ENCODE measurements at regions not wholly inside any gene's neighbourhood (a gene's known extent, or its start where the extent isn't known, plus 50 kb on each side); places are given as distances from the start of the nearest gene placed in this dataset.

DNA sequence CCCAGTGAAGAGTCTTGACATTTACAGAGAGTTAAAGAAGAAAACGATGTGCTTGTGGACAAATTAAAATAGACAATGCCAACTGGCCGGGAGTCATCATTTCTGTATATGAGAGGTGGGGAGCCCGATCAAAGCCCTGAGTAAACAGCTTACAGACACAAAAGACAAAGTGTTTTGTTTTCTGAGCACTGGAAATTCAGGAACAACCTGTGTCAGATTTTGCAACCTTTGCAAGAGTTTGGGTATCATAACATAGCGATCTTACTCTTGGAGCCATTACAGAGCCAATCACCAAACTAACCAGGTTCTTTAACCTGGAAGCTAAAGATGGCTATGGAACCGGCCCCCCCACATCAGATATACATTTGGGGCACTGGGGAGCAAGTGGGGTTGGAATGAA lies 101.9 kb upstream of the LRIG1 start:
- TF ChIP-seq, protein P1, sequence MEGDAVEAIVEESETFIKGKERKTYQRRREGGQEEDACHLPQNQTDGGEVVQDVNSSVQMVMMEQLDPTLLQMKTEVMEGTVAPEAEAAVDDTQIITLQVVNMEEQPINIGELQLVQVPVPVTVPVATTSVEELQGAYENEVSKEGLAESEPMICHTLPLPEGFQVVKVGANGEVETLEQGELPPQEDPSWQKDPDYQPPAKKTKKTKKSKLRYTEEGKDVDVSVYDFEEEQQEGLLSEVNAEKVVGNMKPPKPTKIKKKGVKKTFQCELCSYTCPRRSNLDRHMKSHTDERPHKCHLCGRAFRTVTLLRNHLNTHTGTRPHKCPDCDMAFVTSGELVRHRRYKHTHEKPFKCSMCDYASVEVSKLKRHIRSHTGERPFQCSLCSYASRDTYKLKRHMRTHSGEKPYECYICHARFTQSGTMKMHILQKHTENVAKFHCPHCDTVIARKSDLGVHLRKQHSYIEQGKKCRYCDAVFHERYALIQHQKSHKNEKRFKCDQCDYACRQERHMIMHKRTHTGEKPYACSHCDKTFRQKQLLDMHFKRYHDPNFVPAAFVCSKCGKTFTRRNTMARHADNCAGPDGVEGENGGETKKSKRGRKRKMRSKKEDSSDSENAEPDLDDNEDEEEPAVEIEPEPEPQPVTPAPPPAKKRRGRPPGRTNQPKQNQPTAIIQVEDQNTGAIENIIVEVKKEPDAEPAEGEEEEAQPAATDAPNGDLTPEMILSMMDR (IDR thresholded peaks at IDR 0.05; ENCODE audit: low read depth, low read length) = no peak
- no peak for DNase-seq (ENCODE audit: low read depth in 2 of 2)
- no peak overlapping the region for H3K4me3 ChIP-seq (replicated peaks in 1 of 2; ENCODE audit: low read depth in 2 of 2, low read length in 2 of 2)

DNA sequence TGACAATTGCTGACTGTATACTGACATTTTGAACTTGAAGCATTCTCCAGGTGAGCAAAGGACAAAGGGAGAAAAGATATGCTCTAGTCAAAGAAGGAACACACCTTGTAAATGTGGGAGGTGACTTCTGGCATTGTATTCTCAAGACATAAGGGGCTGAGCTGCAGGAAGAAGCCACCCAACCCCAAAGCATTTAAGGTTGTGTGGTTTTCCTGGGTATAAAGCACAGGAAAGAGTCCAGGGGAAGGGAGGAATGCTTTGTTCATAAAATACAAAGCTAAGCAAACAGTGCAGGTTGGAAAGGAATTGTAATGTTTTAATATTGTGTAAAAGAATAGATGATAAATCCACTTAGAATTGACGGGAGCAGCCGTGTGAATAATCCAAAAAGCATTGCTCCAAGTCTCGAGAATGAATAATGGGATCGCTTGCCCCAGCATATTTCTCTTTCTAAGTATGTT lies 102.4 kb upstream of the LRIG1 start:
- DNase-seq (ENCODE audit: low read depth in 2 of 2) = peak in 1 of 2 donors; percentile 60
- H3K4me3 ChIP-seq (replicated peaks in 1 of 2; ENCODE audit: low read depth in 2 of 2, low read length in 2 of 2) = no peak overlapping the region
- TF ChIP-seq, protein P1 (IDR thresholded peaks at IDR 0.05; ENCODE audit: low read depth, low read length) = no peak

DNA sequence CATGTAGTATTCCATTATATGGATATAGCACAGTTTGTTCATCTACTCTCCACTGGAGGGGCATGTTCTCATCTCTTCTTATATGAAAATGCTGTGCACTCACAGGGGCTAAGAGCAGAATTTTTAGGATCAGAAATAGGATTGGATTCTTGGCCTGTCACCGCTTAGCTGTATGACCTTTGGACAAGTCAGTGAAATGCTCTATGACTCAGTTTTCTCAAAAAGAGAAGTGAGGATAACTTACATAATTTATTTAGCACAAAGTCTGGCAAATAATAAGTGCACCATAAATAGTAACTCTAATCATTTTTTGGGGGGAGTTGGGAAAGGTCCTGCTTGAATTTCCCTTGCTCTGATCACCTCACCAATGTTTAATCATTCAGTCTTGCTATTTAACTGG lies 103.7 kb upstream of the LRIG1 start:
- no peak for DNase-seq (ENCODE audit: low read depth in 2 of 2)
- TF ChIP-seq, protein P1 (IDR thresholded peaks at IDR 0.05; ENCODE audit: low read depth, low read length) = no peak
- no peak overlapping the region for H3K4me3 ChIP-seq (replicated peaks in 1 of 2; ENCODE audit: low read depth in 2 of 2, low read length in 2 of 2)

DNA sequence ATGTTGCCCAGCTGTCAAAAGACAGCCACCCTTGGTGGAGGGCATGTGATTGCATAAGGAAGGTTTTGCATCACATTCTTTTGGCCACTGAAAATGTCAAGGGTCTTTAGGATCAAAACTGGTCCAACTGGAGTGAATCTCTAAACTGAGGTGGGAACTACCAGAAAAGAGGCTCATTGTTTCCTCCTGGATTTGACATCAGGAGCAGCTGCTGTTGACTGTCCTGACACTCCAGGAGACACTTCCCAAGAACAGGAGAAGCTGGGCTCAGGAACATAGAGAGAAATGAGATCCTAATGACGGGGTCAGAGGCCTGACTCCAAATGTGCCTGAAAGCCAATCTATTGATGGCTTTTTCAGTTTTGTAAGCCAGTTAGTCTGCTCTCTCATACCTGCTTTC lies 105.3 kb upstream of the LRIG1 start:
- no peak for DNase-seq (ENCODE audit: low read depth in 2 of 2)
- no peak overlapping the region for H3K4me3 ChIP-seq (replicated peaks in 1 of 2; ENCODE audit: low read depth in 2 of 2, low read length in 2 of 2)
- TF ChIP-seq, protein P1 (IDR thresholded peaks at IDR 0.05; ENCODE audit: low read depth, low read length) = no peak

DNA sequence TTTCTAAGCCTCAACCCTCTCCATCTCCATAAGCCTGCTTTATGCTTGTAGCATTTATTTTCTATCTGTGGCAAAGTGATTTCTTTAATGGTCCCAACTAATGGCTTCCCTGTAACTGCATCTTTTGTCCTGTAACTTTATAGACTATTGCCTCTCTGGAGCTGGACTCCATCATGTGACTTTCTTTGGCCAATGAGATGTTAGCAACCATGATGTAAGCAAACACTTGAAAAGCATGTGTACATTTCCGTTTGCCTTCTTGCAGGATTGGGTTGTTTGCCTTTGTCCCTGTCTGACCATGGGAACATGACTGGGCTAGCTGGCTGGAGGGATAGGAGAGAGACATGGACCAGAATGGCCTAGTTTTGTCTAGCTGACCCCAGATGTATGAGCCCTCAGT lies 106.0 kb upstream of the LRIG1 start:
- TF ChIP-seq, protein P1 (IDR thresholded peaks at IDR 0.05; ENCODE audit: low read depth, low read length) = no peak
- no peak overlapping the region for H3K4me3 ChIP-seq (replicated peaks in 1 of 2; ENCODE audit: low read depth in 2 of 2, low read length in 2 of 2)
- DNase-seq (ENCODE audit: low read depth in 2 of 2) = no peak

DNA sequence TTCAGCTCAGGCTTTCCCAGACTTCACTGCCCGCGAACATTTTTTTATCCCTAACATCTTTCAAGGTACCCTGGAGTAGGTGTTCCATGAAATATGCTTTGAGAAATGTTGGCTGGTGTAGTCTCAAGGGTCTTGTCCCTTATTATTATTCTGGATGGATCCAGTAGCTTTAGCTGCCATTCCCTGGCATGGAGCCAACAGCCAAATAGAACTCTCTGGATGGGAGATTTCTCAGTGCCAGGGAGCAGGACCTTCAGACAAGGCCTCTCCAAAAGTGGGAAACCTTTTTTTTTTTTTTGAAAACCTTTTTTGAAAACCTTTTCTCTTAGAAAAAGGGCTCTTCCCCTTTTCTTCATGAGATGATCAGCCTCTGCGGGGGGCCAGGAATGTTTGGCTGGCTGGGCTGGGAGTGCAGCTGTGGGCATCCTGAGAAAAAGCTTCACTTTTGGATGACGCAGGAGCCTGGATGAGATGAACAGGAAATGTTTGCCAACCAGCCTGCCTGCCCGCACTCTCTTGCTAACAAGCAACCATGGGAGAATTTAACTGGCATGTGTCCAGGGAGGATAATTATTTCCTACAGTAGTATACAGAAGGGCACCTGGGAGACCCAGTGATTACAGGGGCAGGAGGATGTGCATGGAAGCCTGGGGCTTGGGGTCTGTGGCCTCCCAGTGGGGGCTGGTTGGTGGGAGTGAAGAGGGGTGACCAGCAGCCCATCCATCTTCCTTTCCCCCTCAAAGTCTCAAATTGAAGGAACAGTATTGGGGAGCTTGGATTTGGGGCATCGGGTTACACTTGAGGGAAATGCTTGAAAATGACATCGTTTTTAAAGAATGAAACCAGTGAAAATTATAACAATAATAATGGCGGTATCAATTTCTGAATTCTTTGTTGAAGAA lies 109.1 kb upstream of the LRIG1 start:
- TF ChIP-seq, protein P1 (IDR thresholded peaks at IDR 0.05; ENCODE audit: low read depth, low read length) = no peak
- peak; percentile 53 to 72 for DNase-seq (ENCODE audit: low read depth in 2 of 2)
- H3K4me3 ChIP-seq (replicated peaks in 1 of 2; ENCODE audit: low read depth in 2 of 2, low read length in 2 of 2) = no peak overlapping the region

All from cardiac fibroblast (primary cell).